ENCODE measurements at regions not wholly inside any gene's neighbourhood (a gene's known extent, or its start where the extent isn't known, plus 50 kb on each side); places are given as distances from the start of the nearest gene placed in this dataset.

GRCh38 chr4:166655231-166655630 is 579.1 kb downstream of the SPOCK3 start:
- no peak for DNase-seq

GRCh38 chr4:166655705-166656104 is 578.6 kb downstream of the SPOCK3 start:
- DNase-seq, result no peak

- DNase-seq, result no peak
These were observed 577.0 kb downstream of the SPOCK3 start for GRCh38 chr4:166657261-166657660.

- no peak for DNase-seq
These were observed 575.7 kb downstream of the SPOCK3 start for GRCh38 chr4:166658585-166658984.

- no peak for DNase-seq
These were observed 571.9 kb downstream of the SPOCK3 start for GRCh38 chr4:166662266-166662843.

GRCh38 chr4:166670341-166670740 is 564.0 kb downstream of the SPOCK3 start:
- no peak for DNase-seq

- DNase-seq, result no peak
These were observed 560.4 kb downstream of the SPOCK3 start for GRCh38 chr4:166673911-166674310.

GRCh38 chr4:166675411-166675810 is 558.9 kb downstream of the SPOCK3 start:
- no peak for DNase-seq

- DNase-seq, result no peak
These were observed 553.5 kb downstream of the SPOCK3 start for GRCh38 chr4:166680796-166681195.

- DNase-seq, result no peak
These were observed 552.1 kb downstream of the SPOCK3 start for GRCh38 chr4:166682200-166682599.

Measured in NCI-H1436 (cell line).